ENCODE measurements at regions not wholly inside any gene's neighbourhood (a gene's known extent, or its start where the extent isn't known, plus 50 kb on each side); places are given as distances from the start of the nearest gene placed in this dataset.

GRCh38 chr7:46681865-46682503 lies 760.9 kb upstream of the IGFBP3 start:
- ChIA-PET CTCF (no interaction called here), POLR2A (no interaction called here)
- DNase-seq (ENCODE audit: extremely low spot score), result no peak
- no peak for TF ChIP-seq ZNF384 (IDR thresholded peaks at IDR 0.05)
- TF ChIP-seq CTBP1 (IDR thresholded peaks at IDR 0.05; ENCODE audit: borderline replicate concordance), result no peak
- TF ChIP-seq PKNOX1 (IDR thresholded peaks at IDR 0.05), result no peak
- TF ChIP-seq NFRKB (IDR thresholded peaks at IDR 0.05), result no peak

- POLR2A ChIA-PET, result no interaction called here
- CTCF ChIA-PET, result no interaction called here
- no peak for DNase-seq (ENCODE audit: extremely low spot score)
- TF ChIP-seq FOXM1 (IDR thresholded peaks at IDR 0.05; ENCODE audit: borderline replicate concordance), result no peak
- TF ChIP-seq SP1 (IDR thresholded peaks at IDR 0.05), result no peak
- no peak for TF ChIP-seq BHLHE40 (IDR thresholded peaks at IDR 0.05; ENCODE audit: borderline replicate concordance)
- no peak for TF ChIP-seq PKNOX1 (IDR thresholded peaks at IDR 0.05)
- no peak for TF ChIP-seq ZNF384 (IDR thresholded peaks at IDR 0.05)
- TF ChIP-seq CTBP1 (IDR thresholded peaks at IDR 0.05; ENCODE audit: borderline replicate concordance), result no peak
- no peak for TF ChIP-seq L3MBTL2 (conservative IDR thresholded peaks at IDR 0.05)
- no peak for TF ChIP-seq LEF1 (IDR thresholded peaks at IDR 0.05; ENCODE audit: borderline replicate concordance)
- no peak for TF ChIP-seq SUZ12 (IDR thresholded peaks at IDR 0.05)
- no peak for TF ChIP-seq ELF4 (IDR thresholded peaks at IDR 0.05)
- TF ChIP-seq HDGF (IDR thresholded peaks at IDR 0.05; ENCODE audit: borderline replicate concordance), result no peak
- no peak for TF ChIP-seq ARNT (IDR thresholded peaks at IDR 0.05)
- TF ChIP-seq FOXA1 (IDR thresholded peaks at IDR 0.05), result no peak
- no peak for TF ChIP-seq FOXK2 (IDR thresholded peaks at IDR 0.05)
Measured at GRCh38 chr7:46680147-46680546, 759.1 kb upstream of the IGFBP3 start.

GRCh38 chr7:46679671-46680070 lies 758.6 kb upstream of the IGFBP3 start:
- CTCF ChIA-PET, result no interaction called here
- no peak for DNase-seq (ENCODE audit: extremely low spot score)
- TF ChIP-seq SUZ12 (IDR thresholded peaks at IDR 0.05) (no peak), LEF1 (IDR thresholded peaks at IDR 0.05; ENCODE audit: borderline replicate concordance) (no peak), TARDBP (IDR thresholded peaks at IDR 0.05) (no peak), L3MBTL2 (conservative IDR thresholded peaks at IDR 0.05) (no peak), CTBP1 (IDR thresholded peaks at IDR 0.05; ENCODE audit: borderline replicate concordance) (no peak), PKNOX1 (IDR thresholded peaks at IDR 0.05) (no peak), ARNT (IDR thresholded peaks at IDR 0.05) (no peak), ELF4 (IDR thresholded peaks at IDR 0.05) (no peak), SP1 (IDR thresholded peaks at IDR 0.05) (no peak), NFRKB (IDR thresholded peaks at IDR 0.05) (no peak), ZNF384 (IDR thresholded peaks at IDR 0.05) (no peak), HDGF (IDR thresholded peaks at IDR 0.05; ENCODE audit: borderline replicate concordance) (no peak), FOXM1 (IDR thresholded peaks at IDR 0.05; ENCODE audit: borderline replicate concordance) (no peak), FOXK2 (IDR thresholded peaks at IDR 0.05) (no peak), BHLHE40 (IDR thresholded peaks at IDR 0.05; ENCODE audit: borderline replicate concordance) (no peak), FOXA1 (IDR thresholded peaks at IDR 0.05) (no peak)
- POLR2A ChIA-PET, result no interaction called here

GRCh38 chr7:46678421-46678820 lies 757.3 kb upstream of the IGFBP3 start:
- CTCF ChIA-PET, result no interaction called here
- POLR2A ChIA-PET, result no interaction called here

GRCh38 chr7:46675456-46675855 lies 754.4 kb upstream of the IGFBP3 start:
- TF ChIP-seq SUZ12 (IDR thresholded peaks at IDR 0.05) (no peak), ELF4 (IDR thresholded peaks at IDR 0.05) (no peak), LEF1 (IDR thresholded peaks at IDR 0.05; ENCODE audit: borderline replicate concordance) (no peak), L3MBTL2 (conservative IDR thresholded peaks at IDR 0.05) (no peak), TARDBP (IDR thresholded peaks at IDR 0.05) (no peak), NFRKB (IDR thresholded peaks at IDR 0.05) (no peak)
- ChIA-PET CTCF (no interaction called here), POLR2A (no interaction called here)
- no peak for DNase-seq (ENCODE audit: extremely low spot score)

More at GRCh38 chr7:46678421-46678820, 757.3 kb upstream of the IGFBP3 start:
- DNase-seq (ENCODE audit: extremely low spot score), result no peak
- no peak for TF ChIP-seq LEF1 (IDR thresholded peaks at IDR 0.05; ENCODE audit: borderline replicate concordance)
- TF ChIP-seq SP1 (IDR thresholded peaks at IDR 0.05), result no peak
- no peak for TF ChIP-seq PKNOX1 (IDR thresholded peaks at IDR 0.05)
- no peak for TF ChIP-seq ARNT (IDR thresholded peaks at IDR 0.05)
- no peak for TF ChIP-seq TARDBP (IDR thresholded peaks at IDR 0.05)
- no peak for TF ChIP-seq BHLHE40 (IDR thresholded peaks at IDR 0.05; ENCODE audit: borderline replicate concordance)
- TF ChIP-seq HDGF (IDR thresholded peaks at IDR 0.05; ENCODE audit: borderline replicate concordance), result no peak
- TF ChIP-seq FOXA1 (IDR thresholded peaks at IDR 0.05), result no peak
- no peak for TF ChIP-seq ELF4 (IDR thresholded peaks at IDR 0.05)

GRCh38 chr7:46672861-46673260 lies 751.8 kb upstream of the IGFBP3 start:
- DNase-seq (ENCODE audit: extremely low spot score), result no peak
- TF ChIP-seq ELF4 (IDR thresholded peaks at IDR 0.05) (no peak), SP1 (IDR thresholded peaks at IDR 0.05) (no peak), TARDBP (IDR thresholded peaks at IDR 0.05) (no peak), NFRKB (IDR thresholded peaks at IDR 0.05) (no peak), ZNF384 (IDR thresholded peaks at IDR 0.05) (no peak), SUZ12 (IDR thresholded peaks at IDR 0.05) (no peak), CTBP1 (IDR thresholded peaks at IDR 0.05; ENCODE audit: borderline replicate concordance) (no peak), FOXA1 (IDR thresholded peaks at IDR 0.05) (no peak), LEF1 (IDR thresholded peaks at IDR 0.05; ENCODE audit: borderline replicate concordance) (no peak), PKNOX1 (IDR thresholded peaks at IDR 0.05) (no peak)
- ChIA-PET POLR2A (no interaction called here), CTCF (no interaction called here)

Data from HEK293T (cell line).